ENCODE measurements at regions not wholly inside any gene's neighbourhood (a gene's known extent, or its start where the extent isn't known, plus 50 kb on each side); places are given as distances from the start of the nearest gene placed in this dataset.

DNA sequence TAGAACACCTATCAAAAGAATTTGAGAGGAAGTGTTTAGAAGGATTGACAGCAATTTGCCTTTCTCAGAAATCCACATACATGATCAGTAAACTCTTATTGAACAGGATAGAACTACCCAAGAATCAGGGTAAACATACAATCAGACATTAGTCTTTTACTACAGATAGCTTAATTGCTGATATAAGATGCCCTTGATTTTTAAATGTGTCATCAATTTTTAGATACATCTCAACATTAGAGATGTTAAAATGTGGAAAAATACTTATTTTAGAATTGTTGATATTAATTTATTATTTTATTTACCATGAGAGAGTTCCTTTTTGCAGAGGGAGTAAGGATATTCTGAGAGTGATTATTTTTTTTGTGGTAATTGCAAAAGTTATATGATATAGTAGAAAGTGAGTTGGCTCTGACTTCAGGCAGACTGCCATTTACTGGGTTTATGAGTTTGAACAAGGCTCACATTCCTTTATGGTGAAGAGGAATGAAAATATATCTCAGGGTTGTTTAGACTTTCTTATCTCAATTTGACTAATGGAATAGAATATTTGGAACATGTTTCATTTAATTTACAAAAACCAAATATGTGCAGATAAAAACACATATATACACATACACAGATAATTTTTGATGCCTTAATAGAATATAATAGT, 302.8 kb upstream of the GOLIM4 start:
- no peak for TF ChIP-seq ARID5B (CRISPR knock-in tag; IDR thresholded peaks at IDR 0.05)
- TF ChIP-seq MED1 (CRISPR knock-in tag; IDR thresholded peaks at IDR 0.05): no peak
- TF ChIP-seq, protein P1, sequence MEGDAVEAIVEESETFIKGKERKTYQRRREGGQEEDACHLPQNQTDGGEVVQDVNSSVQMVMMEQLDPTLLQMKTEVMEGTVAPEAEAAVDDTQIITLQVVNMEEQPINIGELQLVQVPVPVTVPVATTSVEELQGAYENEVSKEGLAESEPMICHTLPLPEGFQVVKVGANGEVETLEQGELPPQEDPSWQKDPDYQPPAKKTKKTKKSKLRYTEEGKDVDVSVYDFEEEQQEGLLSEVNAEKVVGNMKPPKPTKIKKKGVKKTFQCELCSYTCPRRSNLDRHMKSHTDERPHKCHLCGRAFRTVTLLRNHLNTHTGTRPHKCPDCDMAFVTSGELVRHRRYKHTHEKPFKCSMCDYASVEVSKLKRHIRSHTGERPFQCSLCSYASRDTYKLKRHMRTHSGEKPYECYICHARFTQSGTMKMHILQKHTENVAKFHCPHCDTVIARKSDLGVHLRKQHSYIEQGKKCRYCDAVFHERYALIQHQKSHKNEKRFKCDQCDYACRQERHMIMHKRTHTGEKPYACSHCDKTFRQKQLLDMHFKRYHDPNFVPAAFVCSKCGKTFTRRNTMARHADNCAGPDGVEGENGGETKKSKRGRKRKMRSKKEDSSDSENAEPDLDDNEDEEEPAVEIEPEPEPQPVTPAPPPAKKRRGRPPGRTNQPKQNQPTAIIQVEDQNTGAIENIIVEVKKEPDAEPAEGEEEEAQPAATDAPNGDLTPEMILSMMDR (CRISPR knock-in tag; IDR thresholded peaks at IDR 0.05): no peak
- no peak for TF ChIP-seq HDAC1 (CRISPR knock-in tag; IDR thresholded peaks at IDR 0.05)
- TF ChIP-seq ZNF598 (CRISPR knock-in tag; IDR thresholded peaks at IDR 0.05; ENCODE audit: borderline replicate concordance): no peak
- no peak for TF ChIP-seq GTF3A (CRISPR knock-in tag; conservative IDR thresholded peaks at IDR 0.05)
- TF ChIP-seq ZNF33B (CRISPR knock-in tag; IDR thresholded peaks at IDR 0.05): no peak
- TF ChIP-seq POLR2A (IDR thresholded peaks at IDR 0.05; ENCODE audit: insufficient read depth in 1 of 2, low read depth in 2 of 2, low read length in 2 of 2): no peak
- no peak for TF ChIP-seq ZUFSP (CRISPR knock-in tag; IDR thresholded peaks at IDR 0.05; ENCODE audit: borderline replicate concordance)
- no peak for TF ChIP-seq ZNF644 (CRISPR knock-in tag; IDR thresholded peaks at IDR 0.05; ENCODE audit: low read depth)
- no peak for TF ChIP-seq USF2 (IDR thresholded peaks at IDR 0.05; ENCODE audit: low read depth, low read length)
- TF ChIP-seq USF2 (CRISPR knock-in tag; IDR thresholded peaks at IDR 0.05; ENCODE audit: borderline replicate concordance): no peak
- no peak for TF ChIP-seq NFE2L1 (CRISPR knock-in tag; IDR thresholded peaks at IDR 0.05; ENCODE audit: borderline replicate concordance)
